PFSK-1 (cell line): ENCODE measurements at regions not wholly inside any gene's neighbourhood (a gene's known extent, or its start where the extent isn't known, plus 50 kb on each side); places are given as distances from the start of the nearest gene placed in this dataset.

Experiments
- POLR2AphosphoS5 ChIP-seq: IDR thresholded peaks from 2 replicates; pipeline ENCODE4 v1.6.1; 2012; ENCODE audit warnings: low read depth, mild to moderate bottlenecking, control low read depth, low read length, moderate library complexity
- REST ChIP-seq, 2 experiments: IDR thresholded peaks; 2 replicates each; pipeline versions ENCODE4 v1.6.1 to v1.8.0; 2011 to 2012; ENCODE audit warnings: low read depth in 2 of 2, low read length in 2 of 2, control low read depth in 1 of 2, inconsistent platforms in 1 of 2, mild to moderate bottlenecking in 1 of 2, moderate library complexity in 1 of 2; ENCODE audit not compliant: insufficient read depth in 1 of 2
- SIN3A ChIP-seq: IDR thresholded peaks from 2 replicates; pipeline ENCODE4 v1.6.1; 2012; ENCODE audit warnings: mild to moderate bottlenecking, low read length, moderate library complexity, borderline replicate concordance; ENCODE audit not compliant: insufficient read depth
- TAF1 ChIP-seq: IDR thresholded peaks from 2 replicates; pipeline ENCODE4 v1.6.1; 2012; ENCODE audit warnings: low read length, control low read depth, borderline replicate concordance; ENCODE audit not compliant: insufficient read depth

GRCh38 chr2:12363138-12363537, 353.6 kb upstream of the TRIB2 start:
- no peak for TF ChIP-seq TAF1
- no peak for TF ChIP-seq REST (IDR thresholded peaks at IDR 0.05; ENCODE audit: insufficient read depth in 1 of 2, low read depth in 2 of 2, low read length in 2 of 2)
- TF ChIP-seq POLR2AphosphoS5: no peak
- TF ChIP-seq SIN3A: no peak
